ENCODE measurements at regions not wholly inside any gene's neighbourhood (a gene's known extent, or its start where the extent isn't known, plus 50 kb on each side); places are given as distances from the start of the nearest gene placed in this dataset.

DNA sequence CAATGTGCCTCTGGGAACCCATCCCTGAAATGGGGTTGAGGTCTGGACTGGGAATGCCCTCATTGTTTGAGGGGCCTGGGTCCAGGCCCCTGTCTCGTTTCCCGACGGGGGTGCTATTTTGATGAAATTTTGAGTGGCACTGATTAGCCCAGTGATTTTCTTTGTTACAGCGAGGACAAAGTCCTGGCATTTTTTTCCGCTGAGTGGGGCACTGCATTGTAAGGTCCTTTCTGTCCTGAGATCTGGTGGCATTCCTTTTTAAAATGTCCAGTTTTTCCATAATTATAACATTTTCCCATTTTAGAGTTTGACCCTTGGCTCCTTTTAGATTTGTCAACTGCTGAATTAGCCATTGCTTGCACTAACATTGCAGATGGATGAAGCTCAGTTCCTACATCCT lies 69.7 kb upstream of the INCENP start:
- no peak for TF ChIP-seq CTCF (IDR thresholded peaks at IDR 0.05; ENCODE audit: insufficient read depth, low read depth, low read length, missing control alignments)
- H3K4me3 ChIP-seq (ENCODE audit: low read depth, low read length) = no peak overlapping the region
- no peak for DNase-seq (ENCODE audit: low read depth)

- no peak for TF ChIP-seq CTCF (IDR thresholded peaks at IDR 0.05; ENCODE audit: insufficient read depth, low read depth, low read length, missing control alignments)
- DNase-seq (ENCODE audit: low read depth) = no peak
- H3K4me3 ChIP-seq (ENCODE audit: low read depth, low read length) = no peak overlapping the region
Measured at GRCh38 chr11:62050716-62051115, 73.1 kb upstream of the INCENP start.

DNA sequence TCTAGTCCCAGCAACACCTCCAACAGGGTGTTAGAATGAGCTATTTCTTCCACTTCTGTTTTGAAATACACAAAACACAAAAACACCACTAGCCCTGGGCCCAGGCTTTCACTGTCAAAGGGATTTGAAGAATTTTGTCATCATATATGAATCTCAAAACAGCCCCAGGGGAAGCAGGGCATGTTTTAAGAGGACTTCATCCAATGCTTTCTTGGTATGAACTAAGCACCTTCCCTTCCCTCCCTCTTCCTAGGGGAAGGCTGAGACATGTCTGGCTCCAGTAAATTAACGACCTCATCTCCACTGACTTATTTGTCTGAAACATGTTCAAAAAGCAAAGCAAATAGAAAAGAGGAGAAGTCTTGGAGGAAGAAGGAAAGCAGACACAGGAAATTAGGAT lies 75.7 kb upstream of the INCENP start:
- DNase-seq (ENCODE audit: low read depth) = no peak
- TF ChIP-seq CTCF (IDR thresholded peaks at IDR 0.05; ENCODE audit: insufficient read depth, low read depth, low read length, missing control alignments) = no peak
- no peak overlapping the region for H3K4me3 ChIP-seq (ENCODE audit: low read depth, low read length)

- TF ChIP-seq CTCF (IDR thresholded peaks at IDR 0.05; ENCODE audit: insufficient read depth, low read depth, low read length, missing control alignments) = no peak
- DNase-seq (ENCODE audit: low read depth) = no peak
- no peak overlapping the region for H3K4me3 ChIP-seq (ENCODE audit: low read depth, low read length)
Measured at GRCh38 chr11:62046568-62047100, 77.2 kb upstream of the INCENP start.

DNA sequence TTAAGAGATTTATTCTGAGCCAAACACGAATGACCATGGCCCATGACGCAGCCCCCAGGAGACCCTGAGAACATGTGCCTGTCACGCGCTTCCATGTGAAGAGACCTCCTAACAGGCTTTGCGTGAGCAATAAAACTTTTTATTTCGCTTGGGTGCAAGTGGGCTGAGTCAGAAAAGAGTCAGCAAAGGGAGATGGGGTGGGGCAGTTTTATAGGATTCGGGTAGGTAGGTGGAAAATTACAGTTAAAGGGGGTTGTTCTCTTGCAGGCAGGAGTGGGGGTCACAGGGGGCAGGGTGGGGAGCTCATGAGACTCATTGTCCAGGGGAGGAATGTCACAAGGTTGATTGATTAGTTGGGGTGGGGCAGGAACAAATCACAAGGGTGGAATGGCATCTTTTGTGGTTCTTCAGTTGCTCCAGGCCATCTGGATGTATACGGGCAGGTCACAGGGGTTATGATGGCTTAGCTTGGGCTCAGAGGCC lies 77.2 kb upstream of the FTH1 start:
- DNase-seq (ENCODE audit: low read depth) = no peak
- TF ChIP-seq CTCF (IDR thresholded peaks at IDR 0.05; ENCODE audit: insufficient read depth, low read depth, low read length, missing control alignments) = no peak
- H3K4me3 ChIP-seq (ENCODE audit: low read depth, low read length) = no peak overlapping the region

DNA sequence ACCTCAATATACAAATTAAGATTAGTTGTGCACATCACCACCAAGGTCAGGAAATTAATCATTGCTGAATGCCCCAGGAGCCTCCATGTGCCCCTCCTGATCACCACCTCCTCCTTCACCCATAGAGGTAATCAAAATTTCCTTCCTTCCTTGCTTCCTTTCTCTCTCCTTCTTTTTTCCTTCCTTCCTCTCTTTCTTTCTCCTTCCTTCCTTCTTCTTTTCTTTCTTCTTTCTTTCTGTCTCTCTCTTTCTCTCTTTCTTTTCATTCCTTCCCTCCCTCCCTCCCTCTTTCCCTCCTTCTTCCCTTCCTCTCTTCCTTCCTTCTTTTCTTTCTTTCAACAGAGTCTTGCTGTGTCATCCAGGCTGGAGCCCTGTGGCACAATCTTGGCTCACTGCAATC lies 67.9 kb upstream of the FTH1 start:
- DNase-seq (ENCODE audit: low read depth) = no peak
- no peak for TF ChIP-seq CTCF (IDR thresholded peaks at IDR 0.05; ENCODE audit: insufficient read depth, low read depth, low read length, missing control alignments)
- H3K4me3 ChIP-seq (ENCODE audit: low read depth, low read length) = no peak overlapping the region

DNA sequence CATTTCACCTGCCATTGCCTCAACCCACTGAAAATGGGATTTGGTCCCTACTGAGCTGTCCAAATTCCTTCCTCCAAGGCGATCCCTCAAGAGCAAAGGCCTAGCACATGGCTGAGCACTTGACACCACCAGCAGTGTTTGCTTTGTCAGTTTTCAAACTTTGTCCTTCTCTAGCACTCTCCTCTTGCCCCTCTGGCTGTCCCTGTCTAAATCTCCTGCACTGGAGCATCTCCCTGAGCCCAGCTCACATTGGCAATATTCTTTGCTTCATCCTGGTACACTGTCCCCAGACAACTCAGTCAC lies 66.6 kb upstream of the FTH1 start:
- H3K4me3 ChIP-seq (ENCODE audit: low read depth, low read length) = no peak overlapping the region
- no peak for TF ChIP-seq CTCF (IDR thresholded peaks at IDR 0.05; ENCODE audit: insufficient read depth, low read depth, low read length, missing control alignments)
- no peak for DNase-seq (ENCODE audit: low read depth)

Measured in GM12865 (cell line).